ENCODE measurements at regions not wholly inside any gene's neighbourhood (a gene's known extent, or its start where the extent isn't known, plus 50 kb on each side); places are given as distances from the start of the nearest gene placed in this dataset.
"Not testable (repeated sequence)": the region's sequence is repeated elsewhere in the genome, so short reads cannot be mapped to it uniquely, and the experiment has no call there.

- intact Hi-C loops (cut with micrococcal nuclease): no loop called here
- CTCF ChIA-PET: no interaction called here
- POLR2A ChIA-PET: no interaction called here
- no peak for ATAC-seq
- Mint-ChIP-seq H3K36me3 (ENCODE audit: low read depth) (no peaks in the 10 kb centered on the region), H3K4me3 (no peak overlapping the region), H3K27ac (no peak overlapping the region), H3K9me3 (peaks cover 2% of the 10 kb centered on the region), H3K4me1 (ENCODE audit: low read depth) (no peaks in the 10 kb centered on the region), H3K27me3 (no peaks in the 10 kb centered on the region)
- no peak for DNase-seq
- TF ChIP-seq CTCF (IDR thresholded peaks at IDR 0.05): no peak
Observed at GRCh38 chr3:3351226-3351625, 171.7 kb upstream of the CRBN start.

GRCh38 chr3:3347056-3347455 is 167.6 kb upstream of the CRBN start:
- CTCF ChIA-PET; POLR2A ChIA-PET; H3K4me1 Mint-ChIP-seq (ENCODE audit: low read depth); H3K27me3 Mint-ChIP-seq; H3K27ac Mint-ChIP-seq; ATAC-seq; intact Hi-C loops (cut with micrococcal nuclease); DNase-seq; H3K4me3 Mint-ChIP-seq; H3K9me3 Mint-ChIP-seq; H3K36me3 Mint-ChIP-seq (ENCODE audit: low read depth): not testable (repeated sequence)

GRCh38 chr3:3346556-3346955 is 167.1 kb upstream of the CRBN start:
- no peaks in the 10 kb centered on the region for H3K27me3 Mint-ChIP-seq
- TF ChIP-seq CTCF (IDR thresholded peaks at IDR 0.05): no peak
- no peak overlapping the region for H3K27ac Mint-ChIP-seq
- H3K4me1 Mint-ChIP-seq (ENCODE audit: low read depth): no peaks in the 10 kb centered on the region
- intact Hi-C loops (cut with micrococcal nuclease): no loop called here
- ChIA-PET CTCF (interaction anchor here (0.7 kb wide), 1 partner anchor 192 kb away, joined by 3 read pairs; no protein-coding TSS in a partner anchor), POLR2A (no interaction called here)
- H3K9me3 Mint-ChIP-seq: peaks cover 2% of the 10 kb centered on the region
- no peak for DNase-seq
- no peak overlapping the region for H3K4me3 Mint-ChIP-seq
- no peak for ATAC-seq
- H3K36me3 Mint-ChIP-seq (ENCODE audit: low read depth): no peaks in the 10 kb centered on the region

- no peak for TF ChIP-seq CTCF (IDR thresholded peaks at IDR 0.05)
- Mint-ChIP-seq H3K27ac (no peak overlapping the region), H3K36me3 (ENCODE audit: low read depth) (no peaks in the 10 kb centered on the region), H3K4me1 (ENCODE audit: low read depth) (no peaks in the 10 kb centered on the region), H3K27me3 (no peaks in the 10 kb centered on the region), H3K4me3 (no peak overlapping the region), H3K9me3 (no peaks in the 10 kb centered on the region)
- ChIA-PET POLR2A (no interaction called here), CTCF (no interaction called here)
- no peak for DNase-seq
- intact Hi-C loops (cut with micrococcal nuclease): no loop called here
- ATAC-seq: no peak
Observed at GRCh38 chr3:3342141-3342540, 162.7 kb upstream of the CRBN start.

- ChIA-PET CTCF (no interaction called here), POLR2A (no interaction called here)
- no peak for TF ChIP-seq CTCF (IDR thresholded peaks at IDR 0.05)
- Mint-ChIP-seq H3K9me3 (no peaks in the 10 kb centered on the region), H3K36me3 (ENCODE audit: low read depth) (no peaks in the 10 kb centered on the region), H3K27me3 (no peaks in the 10 kb centered on the region), H3K27ac (no peak overlapping the region), H3K4me1 (ENCODE audit: low read depth) (no peaks in the 10 kb centered on the region), H3K4me3 (no peak overlapping the region)
- intact Hi-C loops (cut with micrococcal nuclease): no loop called here
- no peak for DNase-seq
- no peak for ATAC-seq
Observed at GRCh38 chr3:3340965-3341895, 161.7 kb upstream of the CRBN start.

Data from activated CD8-positive, alpha-beta T cell treated with anti-CD3 and anti-CD28 coated beads for 36 hours (primary cell).